Hepatocyte (in vitro differentiated cells): ENCODE measurements at regions not wholly inside any gene's neighbourhood (a gene's known extent, or its start where the extent isn't known, plus 50 kb on each side); places are given as distances from the start of the nearest gene placed in this dataset.
"Not testable (repeated sequence)": the region's sequence is repeated elsewhere in the genome, so short reads cannot be mapped to it uniquely, and the experiment has no call there.

Experiments
- CTCF ChIP-seq: fragments of 200-600 bp; sonication (generic); IDR thresholded peaks from 2 replicates; pipeline ENCODE4 v1.5.1; 2016; ENCODE audit warnings: antibody characterized with exemption, mild to moderate bottlenecking; ENCODE audit not compliant: poor library complexity
- EZH2 ChIP-seq: fragments of 200-600 bp; sonication (generic); IDR thresholded peaks from 2 replicates; pipeline ENCODE4 v1.6.1; 2016; ENCODE audit warnings: antibody characterized with exemption, mild to moderate bottlenecking, borderline replicate concordance

GRCh38 chr5:34261020-34261419, 218.0 kb upstream of the C1QTNF3 start:
- not testable (repeated sequence) for TF ChIP-seq CTCF, EZH2
